ENCODE measurements at regions not wholly inside any gene's neighbourhood (a gene's known extent, or its start where the extent isn't known, plus 50 kb on each side); places are given as distances from the start of the nearest gene placed in this dataset.

DNA sequence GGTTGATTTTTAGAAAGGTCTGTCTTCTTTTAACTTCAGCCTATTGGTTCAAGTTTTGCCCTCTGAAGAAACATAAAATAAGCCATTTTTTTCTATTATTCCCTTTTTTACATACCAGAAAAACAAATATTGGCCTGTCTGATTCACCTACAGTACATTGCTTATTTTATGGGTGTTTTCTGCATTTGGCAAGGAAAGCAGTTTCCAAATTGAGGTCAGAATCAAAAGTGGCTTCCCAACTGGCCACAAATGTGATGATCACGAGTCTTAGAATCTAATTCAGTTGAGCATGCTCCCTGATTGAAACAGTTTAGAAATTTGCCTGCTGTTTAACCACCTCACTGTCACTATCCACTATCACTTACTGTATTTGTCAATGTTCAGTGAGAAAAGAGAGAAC lies 106.9 kb upstream of the CHMP2B start:
- Histone ChIP-seq H4K20me1 (ENCODE audit: insufficient read depth, low read length) (no peaks in the 10 kb centered on the region), H3K27me3 (ENCODE audit: control insufficient read depth in 2 of 2, insufficient read depth in 2 of 2, low read length in 2 of 2) (no peaks in the 10 kb centered on the region), H3K79me2 (ENCODE audit: insufficient read depth, low read length) (no peaks in the 10 kb centered on the region), H3K4me3 (replicated peaks in 1 of 3; ENCODE audit: low read depth in 2 of 3, low read length in 3 of 3) (no peak overlapping the region), H3K4me1 (ENCODE audit: control insufficient read depth in 1 of 2, insufficient read depth in 2 of 2, low read length in 2 of 2) (no peaks in the 10 kb centered on the region), H3K27ac (ENCODE audit: low read depth in 1 of 2, low read length in 2 of 2) (no peak overlapping the region), H3K9me3 (replicated peaks in 1 of 2; ENCODE audit: control insufficient read depth in 1 of 2, insufficient read depth in 1 of 2, low read length in 2 of 2) (no peaks in the 10 kb centered on the region), H3K4me2 (replicated peaks; ENCODE audit: extremely low read depth, low read length, poor library complexity, severe bottlenecking) (no peak overlapping the region), H2AFZ (ENCODE audit: insufficient read depth, low read depth, low read length, poor library complexity, severe bottlenecking) (no peak overlapping the region), H3K9ac (ENCODE audit: insufficient read depth, low read length, poor library complexity, severe bottlenecking) (no peak overlapping the region), H3K36me3 (replicated peaks in 1 of 2; ENCODE audit: control insufficient read depth in 1 of 2, insufficient read depth in 2 of 2, low read length in 2 of 2) (no peaks in the 10 kb centered on the region)
- H3K9me3 Mint-ChIP-seq = no peaks in the 10 kb centered on the region
- peaks cover 2 to 3% (median 2%) of the 10 kb centered on the region in 3 donors for H3K27me3 Mint-ChIP-seq (ENCODE audit: low read depth in 3 of 3)
- H3K4me3 Mint-ChIP-seq = no peak overlapping the region
- no peak overlapping the region for H3K27ac Mint-ChIP-seq
- no peak for DNase-seq
- H3K36me3 Mint-ChIP-seq = no peaks in the 10 kb centered on the region
- TF ChIP-seq CTCF (IDR thresholded peaks at IDR 0.05) = no peak
- WGBS (ENCODE audit: insufficient coverage) = no CpG with 5 or more reads among the region's 1 CpG
- intact Hi-C loops (cut with micrococcal nuclease) = no loop called here
- no peaks in the 10 kb centered on the region for H3K4me1 Mint-ChIP-seq

- no peak overlapping the region for H3K27ac Mint-ChIP-seq
- Histone ChIP-seq H3K9ac (ENCODE audit: insufficient read depth, low read length, poor library complexity, severe bottlenecking) (no peak overlapping the region), H3K27me3 (ENCODE audit: control insufficient read depth in 2 of 2, insufficient read depth in 2 of 2, low read length in 2 of 2) (no peaks in the 10 kb centered on the region), H3K27ac (ENCODE audit: low read depth in 1 of 2, low read length in 2 of 2) (no peak overlapping the region), H4K20me1 (ENCODE audit: insufficient read depth, low read length) (no peaks in the 10 kb centered on the region), H3K4me2 (replicated peaks; ENCODE audit: extremely low read depth, low read length, poor library complexity, severe bottlenecking) (no peak overlapping the region), H2AFZ (ENCODE audit: insufficient read depth, low read depth, low read length, poor library complexity, severe bottlenecking) (no peak overlapping the region), H3K79me2 (ENCODE audit: insufficient read depth, low read length) (no peaks in the 10 kb centered on the region), H3K4me1 (ENCODE audit: control insufficient read depth in 1 of 2, insufficient read depth in 2 of 2, low read length in 2 of 2) (no peaks in the 10 kb centered on the region), H3K36me3 (replicated peaks in 1 of 2; ENCODE audit: control insufficient read depth in 1 of 2, insufficient read depth in 2 of 2, low read length in 2 of 2) (no peaks in the 10 kb centered on the region), H3K9me3 (replicated peaks in 1 of 2; ENCODE audit: control insufficient read depth in 1 of 2, insufficient read depth in 1 of 2, low read length in 2 of 2) (peaks cover 0 to 10% of the 10 kb centered on the region in 2 donors), H3K4me3 (replicated peaks in 1 of 3; ENCODE audit: low read depth in 2 of 3, low read length in 3 of 3) (no peak overlapping the region)
- H3K9me3 Mint-ChIP-seq = peaks cover 8 to 18% (median 11%) of the 10 kb centered on the region in 7 donors
- no CpG with 5 or more reads among the region's 1 CpG for WGBS (ENCODE audit: insufficient coverage)
- TF ChIP-seq CTCF (IDR thresholded peaks at IDR 0.05) = no peak
- no peak overlapping the region for H3K4me3 Mint-ChIP-seq
- intact Hi-C loops (cut with micrococcal nuclease) = no loop called here
- H3K36me3 Mint-ChIP-seq = no peaks in the 10 kb centered on the region
- no peaks in the 10 kb centered on the region for H3K4me1 Mint-ChIP-seq
- H3K27me3 Mint-ChIP-seq (ENCODE audit: low read depth in 3 of 3) = no peaks in the 10 kb centered on the region
- DNase-seq = no peak
Measured at GRCh38 chr3:87109465-87109864, 117.6 kb upstream of the CHMP2B start.

Data from CD14-positive monocyte (primary cell).